ENCODE measurements at regions not wholly inside any gene's neighbourhood (a gene's known extent, or its start where the extent isn't known, plus 50 kb on each side); places are given as distances from the start of the nearest gene placed in this dataset.

GRCh38 chr2:220678943-220679342, 893.2 kb downstream of the EPHA4 start:
- no peak for TF ChIP-seq EZH2 (IDR thresholded peaks at IDR 0.05; ENCODE audit: insufficient read depth, poor library complexity, severe bottlenecking)
- TF ChIP-seq EZH2phosphoT487 (IDR thresholded peaks at IDR 0.05; ENCODE audit: insufficient read depth, low read depth), result no peak
